ENCODE measurements at regions not wholly inside any gene's neighbourhood (a gene's known extent, or its start where the extent isn't known, plus 50 kb on each side); places are given as distances from the start of the nearest gene placed in this dataset.
A peak's percentile ranks its signal among the peaks of the same experiment; 100 is the strongest.
"Not testable (repeated sequence)": the region's sequence is repeated elsewhere in the genome, so short reads cannot be mapped to it uniquely, and the experiment has no call there.

DNA sequence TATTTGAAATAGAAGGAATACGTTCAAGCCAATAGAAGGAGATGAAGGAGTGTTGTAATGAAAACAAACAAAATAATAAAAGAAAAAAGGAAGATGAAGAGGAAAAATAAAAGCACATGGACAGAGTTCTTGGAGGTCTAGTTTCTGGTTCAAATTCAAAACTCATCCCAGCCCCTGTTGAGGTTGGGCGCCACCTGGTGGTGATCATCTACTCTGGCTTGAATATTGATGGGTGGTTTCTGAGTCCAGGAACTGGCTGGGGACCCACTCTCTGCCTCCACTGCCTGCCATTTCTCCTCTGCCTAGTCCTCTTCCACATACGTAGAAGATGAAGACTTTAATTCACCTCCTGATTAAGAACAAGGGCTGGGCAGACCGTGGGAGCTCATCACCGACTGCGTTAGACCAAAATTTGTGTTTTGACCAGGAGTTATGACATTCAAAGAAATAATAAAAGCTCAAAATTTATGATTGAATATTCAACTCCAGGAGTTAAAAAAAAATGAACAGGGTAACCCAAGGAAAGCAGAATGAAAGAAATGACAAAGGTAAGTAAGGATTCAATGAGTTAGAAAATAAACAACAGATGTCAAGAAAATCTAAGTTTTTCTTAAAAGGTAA, 99.0 kb upstream of the SLC1A3 start:
- Mint-ChIP-seq H3K9me3 (no peaks in the 10 kb centered on the region), H3K27ac (no peak overlapping the region), H3K4me3 (no peak overlapping the region), H3K4me1 (no peaks in the 10 kb centered on the region), H3K36me3 (no peaks in the 10 kb centered on the region)
- ATAC-seq (peak; percentile 51), DNase-seq (ENCODE audit: low spot score in 2 of 2) (peak; percentile 56 to 78)

DNA sequence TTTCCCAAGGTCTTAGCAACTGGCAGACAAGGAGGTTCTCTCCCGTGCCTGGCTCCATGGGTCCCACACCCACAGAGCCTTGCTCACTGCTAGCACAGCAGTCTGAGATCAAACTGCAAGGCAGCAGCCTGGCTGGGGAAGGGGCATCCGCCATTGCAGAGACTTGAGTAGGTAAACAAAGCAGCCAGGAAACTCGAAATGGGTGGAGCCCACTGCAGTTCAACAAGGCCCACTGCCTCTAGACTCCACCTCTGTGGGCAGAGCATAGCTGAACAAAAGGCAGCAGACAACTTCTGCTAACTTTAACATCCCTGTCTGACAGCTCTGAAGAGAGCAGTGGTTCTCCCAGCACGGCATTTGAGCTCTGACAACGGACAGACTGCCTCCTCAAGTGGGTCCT, 98.1 kb upstream of the SLC1A3 start:
- not testable (repeated sequence) for H3K27ac Mint-ChIP-seq; H3K36me3 Mint-ChIP-seq; H3K4me1 Mint-ChIP-seq; H3K9me3 Mint-ChIP-seq; H3K4me3 Mint-ChIP-seq; ATAC-seq; DNase-seq (ENCODE audit: low spot score in 2 of 2)

DNA sequence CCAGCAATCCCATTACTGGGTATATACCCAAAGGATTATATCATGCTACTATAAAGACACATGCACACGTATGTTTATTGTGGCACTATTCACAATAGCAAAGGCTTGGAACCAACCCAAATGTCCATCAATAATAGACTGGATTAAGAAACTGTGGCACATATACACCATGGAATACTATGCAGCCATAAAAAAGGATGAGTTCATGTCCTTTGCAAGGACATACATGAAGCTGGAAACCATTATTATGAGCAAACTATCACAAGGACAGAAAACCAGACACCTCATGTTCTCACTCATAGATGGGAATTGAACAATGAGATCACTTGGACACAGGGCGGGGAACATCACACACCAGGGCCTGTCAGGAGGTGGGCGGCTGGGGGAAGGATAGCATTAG, 92.8 kb upstream of the SLC1A3 start:
- not testable (repeated sequence) for DNase-seq (ENCODE audit: low spot score in 2 of 2); H3K27ac Mint-ChIP-seq; H3K9me3 Mint-ChIP-seq; H3K4me1 Mint-ChIP-seq; H3K36me3 Mint-ChIP-seq; ATAC-seq; H3K4me3 Mint-ChIP-seq

DNA sequence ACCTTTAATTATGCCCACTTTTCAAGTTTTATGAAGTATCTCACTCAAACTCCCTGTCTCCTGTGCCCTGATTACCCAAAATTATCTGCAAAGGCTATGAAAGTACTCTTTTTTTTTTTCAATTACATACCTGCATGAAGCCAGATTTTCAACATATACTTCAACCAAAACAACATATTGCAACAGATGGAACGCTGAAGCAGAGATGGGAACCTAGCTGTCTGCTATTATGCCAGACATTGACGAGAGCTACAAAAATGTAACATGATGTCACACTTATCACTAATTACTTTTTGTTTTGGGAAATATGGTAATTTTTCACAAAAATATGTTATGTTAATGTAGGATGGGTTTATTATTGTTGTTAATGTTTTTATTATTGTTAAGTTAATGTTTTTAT, 86.5 kb upstream of the SLC1A3 start:
- Mint-ChIP-seq H3K4me1 (no peaks in the 10 kb centered on the region), H3K9me3 (no peaks in the 10 kb centered on the region), H3K36me3 (no peaks in the 10 kb centered on the region), H3K27ac (no peak overlapping the region), H3K4me3 (no peak overlapping the region)
- DNase-seq (ENCODE audit: low spot score in 2 of 2): no peak
- ATAC-seq: no peak

DNA sequence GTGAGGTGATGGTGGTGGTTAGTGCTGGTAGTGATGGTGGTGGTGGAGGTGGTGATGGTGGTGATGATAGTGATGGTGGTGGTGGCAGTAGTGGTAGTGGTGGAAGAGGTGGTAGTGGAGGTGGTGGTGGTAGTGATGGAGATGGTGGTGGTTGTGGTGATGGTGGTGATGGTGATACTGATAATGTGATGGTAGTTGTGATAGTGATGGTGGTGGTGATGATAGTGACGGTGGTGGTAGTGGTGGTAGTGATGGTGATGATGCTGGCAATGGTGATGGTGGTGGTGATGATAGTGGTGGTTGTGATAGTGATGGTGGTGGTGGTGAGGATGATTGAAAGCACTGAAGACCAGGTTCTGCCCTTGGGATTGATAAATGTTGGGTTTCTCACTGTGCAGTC, 85.2 kb upstream of the SLC1A3 start:
- H3K36me3 Mint-ChIP-seq: no peaks in the 10 kb centered on the region
- H3K9me3 Mint-ChIP-seq: no peaks in the 10 kb centered on the region
- H3K4me1 Mint-ChIP-seq: no peaks in the 10 kb centered on the region
- ATAC-seq: no peak
- no peak overlapping the region for H3K27ac Mint-ChIP-seq
- no peak for DNase-seq (ENCODE audit: low spot score in 2 of 2)
- H3K4me3 Mint-ChIP-seq: no peak overlapping the region

DNA sequence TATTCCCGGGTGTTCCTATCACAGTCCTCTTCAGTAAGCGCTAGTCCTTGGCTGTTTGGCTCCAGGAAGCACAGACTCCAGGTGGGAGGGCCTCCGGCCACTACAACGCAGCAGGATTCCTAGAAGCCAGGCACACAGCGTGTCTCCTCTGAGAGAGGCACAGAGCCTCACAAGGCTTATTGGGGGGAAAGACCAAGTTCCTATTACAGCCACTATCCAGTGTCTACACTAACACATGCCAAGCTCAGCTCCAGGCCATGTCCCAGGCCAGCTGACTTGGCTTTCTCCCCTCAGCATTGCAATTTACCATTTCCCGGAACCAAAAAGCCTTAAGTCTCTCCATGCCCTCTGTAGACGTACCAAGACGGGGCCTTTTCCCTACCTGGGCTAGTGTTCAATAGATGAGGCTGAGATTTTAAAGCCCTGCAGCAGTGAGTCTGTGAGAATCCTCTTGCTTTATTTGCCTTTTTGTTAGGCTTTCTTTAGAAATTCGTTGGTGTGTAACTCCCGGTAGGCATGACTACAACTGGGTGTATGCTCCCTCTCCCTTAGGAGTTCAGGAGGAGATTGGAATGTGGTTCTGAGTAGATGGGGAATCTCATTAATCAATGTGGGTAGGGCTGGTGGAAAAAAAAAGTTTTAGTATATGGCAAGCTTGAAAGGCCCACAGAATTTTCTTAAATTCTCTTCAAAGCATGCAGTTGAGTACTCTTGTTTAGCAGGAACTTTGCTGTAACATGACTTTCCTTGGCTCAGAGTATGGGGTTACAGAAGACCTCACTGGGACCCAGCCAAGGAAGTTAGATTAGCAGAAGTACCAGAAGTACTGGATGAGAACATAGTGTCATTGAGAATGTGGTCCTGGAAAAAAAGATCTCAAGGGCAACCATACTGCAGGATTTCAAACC, 84.3 kb upstream of the SLC1A3 start:
- Mint-ChIP-seq H3K9me3 (no peaks in the 10 kb centered on the region), H3K4me3 (no peak overlapping the region), H3K36me3 (no peaks in the 10 kb centered on the region), H3K4me1 (no peaks in the 10 kb centered on the region), H3K27ac (no peak overlapping the region)
- no peak for DNase-seq (ENCODE audit: low spot score in 2 of 2)
- ATAC-seq: no peak

DNA sequence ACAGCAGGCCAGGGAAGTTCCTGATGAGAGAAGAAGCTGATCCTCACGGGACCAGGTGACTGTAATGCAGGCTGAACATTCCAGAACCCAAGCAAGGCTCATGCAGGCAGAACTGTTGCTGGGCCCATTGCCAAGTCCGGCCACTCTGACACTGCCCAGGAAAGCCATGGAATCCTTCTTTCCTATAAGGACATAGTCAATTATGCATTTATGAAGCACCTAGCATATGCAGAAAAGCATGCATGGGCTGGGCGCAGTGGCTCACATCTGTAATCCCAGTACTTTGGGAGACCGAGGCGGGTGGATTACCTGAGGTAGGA, 83.7 kb upstream of the SLC1A3 start:
- Mint-ChIP-seq H3K9me3 (no peaks in the 10 kb centered on the region), H3K4me1 (no peaks in the 10 kb centered on the region), H3K36me3 (no peaks in the 10 kb centered on the region), H3K4me3 (no peak overlapping the region), H3K27ac (no peak overlapping the region)
- DNase-seq (ENCODE audit: low spot score in 2 of 2) (no peak), ATAC-seq (no peak)

DNA sequence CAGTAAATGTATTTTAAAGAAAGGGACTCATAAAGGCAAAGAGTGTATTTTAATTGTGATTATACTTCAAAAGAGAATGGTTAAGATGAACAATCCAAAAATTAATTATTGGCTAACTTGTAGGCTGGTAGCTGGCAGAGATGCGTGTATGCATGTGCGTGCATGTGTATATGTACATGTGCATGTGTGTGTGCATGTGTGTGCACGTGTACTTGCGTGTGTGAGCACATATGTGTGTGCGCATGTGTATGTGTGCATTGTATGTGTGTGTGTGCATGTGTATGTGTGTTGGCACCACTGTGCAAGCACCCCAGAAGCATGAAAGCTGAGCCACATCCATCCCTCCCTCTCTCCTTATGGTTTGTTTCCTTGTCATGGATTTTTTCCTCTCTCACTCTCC, 83.0 kb upstream of the SLC1A3 start:
- no peaks in the 10 kb centered on the region for H3K4me1 Mint-ChIP-seq
- no peak overlapping the region for H3K27ac Mint-ChIP-seq
- no peaks in the 10 kb centered on the region for H3K9me3 Mint-ChIP-seq
- ATAC-seq (no peak), DNase-seq (ENCODE audit: low spot score in 2 of 2) (no peak)
- H3K4me3 Mint-ChIP-seq: no peak overlapping the region
- H3K36me3 Mint-ChIP-seq: no peaks in the 10 kb centered on the region

DNA sequence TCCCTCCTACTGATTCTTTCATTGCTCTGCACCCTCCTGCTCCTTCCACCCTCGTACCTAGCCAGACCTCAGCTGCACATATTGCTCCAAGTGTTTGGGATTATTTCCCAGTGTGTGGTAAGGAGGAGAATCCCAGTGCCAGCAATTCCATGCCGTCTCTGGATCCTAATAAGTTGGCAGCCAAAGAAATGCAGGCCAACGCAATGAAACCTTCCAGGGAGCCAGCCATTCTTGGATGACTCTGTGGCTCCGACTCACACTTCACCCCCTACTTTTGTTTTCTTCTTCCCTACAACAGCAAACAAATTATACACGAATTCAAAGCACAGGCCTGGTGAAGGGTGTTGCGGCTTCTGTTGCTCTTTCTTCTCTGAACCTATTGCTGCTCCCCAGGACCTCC, 82.5 kb upstream of the SLC1A3 start:
- no peaks in the 10 kb centered on the region for H3K4me1 Mint-ChIP-seq
- no peak for DNase-seq (ENCODE audit: low spot score in 2 of 2)
- no peak overlapping the region for H3K4me3 Mint-ChIP-seq
- peaks cover 3% of the 10 kb centered on the region for H3K36me3 Mint-ChIP-seq
- ATAC-seq: no peak
- H3K9me3 Mint-ChIP-seq: no peaks in the 10 kb centered on the region
- no peak overlapping the region for H3K27ac Mint-ChIP-seq

DNA sequence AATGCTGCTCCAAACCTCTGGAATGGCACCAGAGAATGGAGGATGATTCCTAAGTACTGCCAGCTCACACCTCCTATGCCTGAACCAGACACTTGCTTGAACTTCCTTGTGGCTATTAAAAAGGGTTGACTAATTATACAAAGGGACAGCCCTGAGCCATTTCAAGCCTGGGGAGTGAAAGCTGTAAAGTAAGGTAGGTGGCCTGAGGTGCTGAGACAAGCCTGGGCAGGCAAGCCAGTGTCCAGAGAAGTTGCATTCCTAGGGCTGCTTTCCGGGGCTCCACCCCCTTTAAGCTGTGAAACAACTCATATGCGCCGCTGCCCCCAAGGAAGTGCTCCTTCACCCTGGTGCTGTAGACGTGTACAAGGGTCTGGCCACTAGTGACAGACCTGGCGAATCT, 79.9 kb upstream of the SLC1A3 start:
- Mint-ChIP-seq H3K27ac (no peak overlapping the region), H3K4me3 (no peak overlapping the region), H3K36me3 (peaks cover 5% of the 10 kb centered on the region), H3K4me1 (no peaks in the 10 kb centered on the region), H3K9me3 (no peaks in the 10 kb centered on the region)
- no peak for ATAC-seq
- no peak for DNase-seq (ENCODE audit: low spot score in 2 of 2)

DNA sequence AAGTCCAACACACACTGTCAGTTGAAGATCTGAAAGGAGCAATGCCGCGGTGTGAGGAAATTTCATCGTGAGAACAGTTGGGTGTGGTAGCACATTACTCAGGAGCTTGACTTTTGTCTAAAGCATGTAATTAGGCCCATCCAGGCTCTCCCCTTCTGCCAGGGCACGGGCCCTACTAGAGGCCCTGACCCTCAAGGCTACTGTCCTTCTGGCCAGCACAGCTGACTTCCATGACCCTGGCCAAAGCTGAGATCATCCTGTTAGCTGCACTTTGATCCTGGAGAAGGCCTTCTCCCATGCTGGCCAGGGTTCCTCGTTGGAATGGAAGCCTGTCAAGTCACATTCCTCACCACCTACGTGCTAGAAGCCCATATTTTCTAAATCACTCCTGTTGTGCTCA, 77.8 kb upstream of the SLC1A3 start:
- ATAC-seq: no peak
- no peaks in the 10 kb centered on the region for H3K4me1 Mint-ChIP-seq
- no peaks in the 10 kb centered on the region for H3K9me3 Mint-ChIP-seq
- no peak for DNase-seq (ENCODE audit: low spot score in 2 of 2)
- no peak overlapping the region for H3K27ac Mint-ChIP-seq
- peaks cover 5% of the 10 kb centered on the region for H3K36me3 Mint-ChIP-seq
- H3K4me3 Mint-ChIP-seq: no peak overlapping the region

DNA sequence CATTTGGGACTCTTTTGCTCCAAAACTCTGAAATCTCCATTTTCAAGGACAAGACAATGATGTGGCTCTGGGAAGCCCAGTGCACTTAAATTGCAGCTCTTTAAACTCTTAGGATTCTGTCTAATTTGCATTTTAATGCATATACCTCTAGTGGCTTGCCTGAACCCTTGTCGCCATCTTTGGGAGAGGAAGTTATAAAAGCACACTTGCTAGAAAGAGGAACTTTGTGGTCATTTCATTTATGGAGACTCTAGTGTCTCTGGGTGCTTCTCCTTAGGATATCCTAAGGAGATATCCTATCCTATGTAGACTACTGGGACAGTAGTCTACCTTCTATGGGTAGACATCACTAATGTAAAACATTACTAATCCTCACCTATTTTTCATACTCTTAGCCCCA, 77.3 kb upstream of the SLC1A3 start:
- no peak for ATAC-seq
- Mint-ChIP-seq H3K36me3 (peaks cover 5% of the 10 kb centered on the region), H3K4me1 (no peaks in the 10 kb centered on the region), H3K27ac (no peak overlapping the region), H3K4me3 (no peak overlapping the region), H3K9me3 (no peaks in the 10 kb centered on the region)
- no peak for DNase-seq (ENCODE audit: low spot score in 2 of 2)

DNA sequence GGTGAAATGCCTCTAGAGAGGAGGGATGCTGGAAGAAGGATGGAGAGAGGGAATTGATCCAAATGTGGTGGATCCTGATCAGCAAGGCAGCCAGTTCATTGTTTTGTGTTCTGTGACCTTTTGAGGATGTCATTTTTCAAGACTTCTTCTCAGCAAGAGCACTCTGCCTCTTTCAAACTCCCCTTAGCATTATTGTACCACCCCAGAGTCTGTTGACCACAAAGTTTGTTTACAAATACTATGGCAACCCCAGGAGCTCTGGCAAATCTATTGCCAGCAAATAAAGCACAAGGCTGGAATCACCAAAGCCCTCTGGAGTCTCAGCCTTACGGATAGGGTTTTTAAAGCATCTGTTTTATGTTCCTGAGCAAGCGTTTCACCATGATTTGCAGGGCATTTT, 76.2 kb upstream of the SLC1A3 start:
- Mint-ChIP-seq H3K4me1 (no peaks in the 10 kb centered on the region), H3K27ac (no peak overlapping the region), H3K4me3 (no peak overlapping the region), H3K36me3 (peaks cover 5% of the 10 kb centered on the region), H3K9me3 (no peaks in the 10 kb centered on the region)
- DNase-seq (ENCODE audit: low spot score in 2 of 2) (no peak), ATAC-seq (no peak)

DNA sequence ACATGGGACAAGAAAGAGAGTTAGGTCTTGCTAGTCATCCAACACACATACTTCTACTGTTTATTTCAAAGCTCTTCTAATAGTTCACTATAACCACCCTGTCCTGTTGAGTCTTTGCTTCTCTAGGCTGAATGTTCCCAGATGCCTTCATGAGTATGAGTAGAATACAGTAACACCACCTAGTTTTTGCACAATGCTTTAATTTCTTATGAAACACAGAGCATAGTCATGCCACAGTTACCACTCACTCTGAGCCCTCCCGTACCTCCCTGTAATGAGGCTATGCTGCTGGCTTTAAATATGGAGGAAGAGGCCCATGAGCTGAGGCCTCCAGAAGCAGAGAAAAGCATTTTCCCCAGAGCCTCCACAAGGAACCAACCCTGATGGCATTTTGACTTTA, 75.0 kb upstream of the SLC1A3 start:
- no peaks in the 10 kb centered on the region for H3K4me1 Mint-ChIP-seq
- no peaks in the 10 kb centered on the region for H3K9me3 Mint-ChIP-seq
- ATAC-seq: no peak
- no peak overlapping the region for H3K27ac Mint-ChIP-seq
- peaks cover 5% of the 10 kb centered on the region for H3K36me3 Mint-ChIP-seq
- no peak overlapping the region for H3K4me3 Mint-ChIP-seq
- no peak for DNase-seq (ENCODE audit: low spot score in 2 of 2)

DNA sequence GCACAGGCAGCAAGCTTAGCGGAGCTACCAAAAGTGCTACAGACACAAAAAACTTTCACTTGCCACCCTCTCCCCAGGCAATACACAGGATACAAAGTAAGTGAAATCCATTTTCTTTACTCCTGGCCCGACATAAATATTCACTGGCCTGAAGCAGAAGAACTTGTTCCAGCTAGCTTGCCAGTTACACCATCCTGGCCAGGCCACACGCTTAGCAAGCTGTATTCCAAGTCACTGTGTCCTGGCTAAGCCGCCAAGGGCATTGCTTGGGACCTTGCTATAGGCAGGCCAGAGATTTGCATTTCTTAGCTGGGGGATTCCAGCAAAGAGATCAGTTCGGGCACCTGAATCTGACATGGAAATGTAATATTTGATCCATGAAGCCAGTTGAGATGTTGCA, 71.0 kb upstream of the SLC1A3 start:
- H3K27ac Mint-ChIP-seq: no peak overlapping the region
- DNase-seq (ENCODE audit: low spot score in 2 of 2): no peak

DNA sequence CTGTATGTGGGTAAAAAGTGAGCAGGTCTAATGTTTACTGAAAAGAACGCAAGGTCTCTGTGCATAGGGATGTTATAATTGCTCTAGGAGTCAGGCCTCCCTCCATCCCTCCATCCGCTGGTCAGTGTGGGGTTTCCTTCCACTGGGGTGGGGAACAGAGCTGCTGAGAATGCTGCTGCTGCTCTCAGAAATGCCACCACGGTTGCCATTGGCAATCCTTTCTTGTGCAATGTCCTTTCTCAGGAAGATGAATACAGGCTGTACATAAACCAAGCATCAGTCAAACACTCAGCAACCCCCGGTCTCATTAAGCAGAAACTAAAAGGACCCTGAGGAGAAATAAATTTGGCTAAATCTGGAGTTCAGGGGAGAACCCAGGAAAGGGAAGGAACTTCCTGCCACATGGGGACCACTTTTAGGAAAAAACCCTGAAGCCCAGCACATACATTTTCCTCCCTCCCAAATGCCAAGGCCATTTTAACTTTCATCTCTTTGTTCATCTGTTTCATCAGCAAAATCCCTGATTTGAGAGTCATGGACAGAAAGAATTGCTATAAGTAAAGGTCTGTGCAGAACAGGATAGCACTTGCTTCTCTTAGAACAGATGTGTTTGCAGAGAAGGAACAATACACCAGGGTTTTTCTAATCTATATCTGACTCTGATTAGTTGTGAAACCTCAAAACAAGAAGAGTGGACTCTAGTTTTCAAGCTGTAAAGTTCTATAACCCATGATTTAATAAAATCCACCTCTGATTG, 70.4 kb upstream of the SLC1A3 start:
- Mint-ChIP-seq H3K9me3 (no peaks in the 10 kb centered on the region), H3K4me1 (no peaks in the 10 kb centered on the region), H3K27ac (no peak overlapping the region), H3K4me3 (no peak overlapping the region), H3K36me3 (no peaks in the 10 kb centered on the region)
- DNase-seq (ENCODE audit: low spot score in 2 of 2): no peak
- no peak for ATAC-seq

More for the DNA sequence above, 71.0 kb upstream of the SLC1A3 start:
- H3K36me3 Mint-ChIP-seq: no peaks in the 10 kb centered on the region
- H3K4me3 Mint-ChIP-seq: no peak overlapping the region
- H3K9me3 Mint-ChIP-seq: no peaks in the 10 kb centered on the region
- no peak for ATAC-seq
- no peaks in the 10 kb centered on the region for H3K4me1 Mint-ChIP-seq
